Smooth muscle cell (in vitro differentiated cells): ENCODE measurements at regions not wholly inside any gene's neighbourhood (a gene's known extent, or its start where the extent isn't known, plus 50 kb on each side); places are given as distances from the start of the nearest gene placed in this dataset.

Experiments
- DNase-seq: peaks from one replicate; lab custom pipeline; 2025; ENCODE audit not compliant: unreplicated experiment; lab: John Stamatoyannopoulos, UW
- H2AFZ ChIP-seq: fragments of 200-600 bp; sonication (generic); 2 replicates; pipeline ENCODE4 v1.6.0; 2016; ENCODE audit warnings: antibody characterized with exemption, low read depth, mild to moderate bottlenecking
- H3F3A ChIP-seq: fragments of 200-600 bp; sonication (generic); 2 replicates; pipeline ENCODE4 v1.6.0; 2017; ENCODE audit warnings: antibody characterized with exemption, low read depth
- H3K27ac ChIP-seq: fragments of 200-600 bp; sonication (generic); 2 replicates; pipeline ENCODE4 v1.5.1; 2016; ENCODE audit warnings: low read depth, mild to moderate bottlenecking
- H3K27me3 ChIP-seq: fragments of 200-600 bp; sonication (generic); 2 replicates; pipeline ENCODE4 v1.6.1; 2016; ENCODE audit warnings: low read depth, mild to moderate bottlenecking
- H3K36me3 ChIP-seq: fragments of 200-600 bp; sonication (generic); 2 replicates; pipeline ENCODE4 v1.5.1; 2016; ENCODE audit warnings: low read depth
- H3K4me1 ChIP-seq: fragments of 200-600 bp; sonication (generic); 2 replicates; pipeline ENCODE4 v1.5.1; 2016; ENCODE audit warnings: low read depth
- H3K4me2 ChIP-seq: fragments of 200-600 bp; sonication (generic); 2 replicates; pipeline ENCODE4 v1.6.0; 2016; ENCODE audit warnings: mild to moderate bottlenecking
- H3K4me3 ChIP-seq: fragments of 200-600 bp; sonication (generic); 2 replicates; pipeline ENCODE4 v1.5.1; 2016; ENCODE audit warnings: mild to moderate bottlenecking
- H3K79me2 ChIP-seq: fragments of 200-600 bp; sonication (generic); 2 replicates; pipeline ENCODE4 v1.6.0; 2016; ENCODE audit warnings: low read depth, mild to moderate bottlenecking
- H3K9ac ChIP-seq: fragments of 200-600 bp; sonication (generic); 2 replicates; pipeline ENCODE4 v1.6.0; 2016; ENCODE audit warnings: low read depth
- H3K9me3 ChIP-seq: fragments of 200-600 bp; sonication (generic); replicated peaks from 2 replicates; pipeline ENCODE4 v1.5.1; 2016; ENCODE audit warnings: low read depth
- H4K20me1 ChIP-seq: fragments of 200-600 bp; sonication (generic); 2 replicates; pipeline ENCODE4 v1.6.0; 2016; ENCODE audit warnings: low read depth
- WGBS: methylation state at CpG from one replicate; pipeline ENCODE4 v1.1.7; 2016; ENCODE audit warnings: low lambda C conversion rate; 5-methylcytosine and 5-hydroxymethylcytosine counted together
- TF ChIP-seq, protein P1 (sequence below): fragments of 200-600 bp; sonication (generic); IDR thresholded peaks from 2 replicates; pipeline ENCODE4 v1.5.1; 2017; ENCODE audit warnings: borderline replicate concordance, mild to moderate bottlenecking, antibody characterized with exemption; ENCODE audit not compliant: insufficient read depth, poor library complexity, severe bottlenecking

DNA sequence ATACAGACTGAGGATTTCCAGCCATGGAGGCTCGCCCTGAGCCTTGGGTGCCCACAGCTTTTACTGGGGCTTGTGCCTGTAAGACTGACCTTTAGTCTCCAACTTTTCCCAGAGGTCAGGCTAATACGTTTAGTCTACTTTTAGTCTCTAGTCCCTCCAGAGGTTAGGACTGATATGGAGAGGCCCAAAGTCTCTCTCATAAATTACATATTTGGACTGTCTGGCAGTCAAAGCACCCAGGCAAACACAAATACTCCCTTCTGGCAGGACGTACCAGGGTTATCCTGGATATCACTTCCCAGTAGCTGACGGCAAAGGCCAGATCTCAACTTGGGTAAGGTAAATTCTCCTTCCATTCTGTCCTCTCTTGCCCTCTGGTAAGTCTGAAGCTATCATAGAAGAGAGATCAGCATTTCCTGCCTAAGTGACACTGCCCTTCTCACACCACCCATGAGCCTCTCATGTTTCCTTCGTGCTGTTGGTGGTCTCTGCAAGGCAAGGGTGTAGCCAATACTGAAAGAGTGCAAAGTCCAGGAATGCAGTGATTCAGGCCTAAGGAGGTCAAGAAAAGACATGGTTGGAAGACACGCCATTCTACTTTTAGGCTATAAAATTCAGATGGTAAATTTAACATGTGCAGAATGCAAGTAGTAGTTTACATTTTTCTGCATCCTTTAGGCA is 69.3 kb upstream of the NEDD4L start:
- Histone ChIP-seq H3F3A (no peaks in the 10 kb centered on the region), H3K4me2 (no peak overlapping the region), H3K4me1 (no peaks in the 10 kb centered on the region), H3K27me3 (no peaks in the 10 kb centered on the region), H3K9ac (no peak overlapping the region), H4K20me1 (no peaks in the 10 kb centered on the region), H3K36me3 (no peaks in the 10 kb centered on the region), H3K79me2 (no peaks in the 10 kb centered on the region), H3K4me3 (no peak overlapping the region), H3K27ac (no peak overlapping the region), H3K9me3 (no peaks in the 10 kb centered on the region), H2AFZ (no peak overlapping the region)
- no peak for DNase-seq
- TF ChIP-seq, protein P1, sequence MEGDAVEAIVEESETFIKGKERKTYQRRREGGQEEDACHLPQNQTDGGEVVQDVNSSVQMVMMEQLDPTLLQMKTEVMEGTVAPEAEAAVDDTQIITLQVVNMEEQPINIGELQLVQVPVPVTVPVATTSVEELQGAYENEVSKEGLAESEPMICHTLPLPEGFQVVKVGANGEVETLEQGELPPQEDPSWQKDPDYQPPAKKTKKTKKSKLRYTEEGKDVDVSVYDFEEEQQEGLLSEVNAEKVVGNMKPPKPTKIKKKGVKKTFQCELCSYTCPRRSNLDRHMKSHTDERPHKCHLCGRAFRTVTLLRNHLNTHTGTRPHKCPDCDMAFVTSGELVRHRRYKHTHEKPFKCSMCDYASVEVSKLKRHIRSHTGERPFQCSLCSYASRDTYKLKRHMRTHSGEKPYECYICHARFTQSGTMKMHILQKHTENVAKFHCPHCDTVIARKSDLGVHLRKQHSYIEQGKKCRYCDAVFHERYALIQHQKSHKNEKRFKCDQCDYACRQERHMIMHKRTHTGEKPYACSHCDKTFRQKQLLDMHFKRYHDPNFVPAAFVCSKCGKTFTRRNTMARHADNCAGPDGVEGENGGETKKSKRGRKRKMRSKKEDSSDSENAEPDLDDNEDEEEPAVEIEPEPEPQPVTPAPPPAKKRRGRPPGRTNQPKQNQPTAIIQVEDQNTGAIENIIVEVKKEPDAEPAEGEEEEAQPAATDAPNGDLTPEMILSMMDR: no peak
- 86% methylated on average over 6 of the region's 6 CpGs for WGBS

DNA sequence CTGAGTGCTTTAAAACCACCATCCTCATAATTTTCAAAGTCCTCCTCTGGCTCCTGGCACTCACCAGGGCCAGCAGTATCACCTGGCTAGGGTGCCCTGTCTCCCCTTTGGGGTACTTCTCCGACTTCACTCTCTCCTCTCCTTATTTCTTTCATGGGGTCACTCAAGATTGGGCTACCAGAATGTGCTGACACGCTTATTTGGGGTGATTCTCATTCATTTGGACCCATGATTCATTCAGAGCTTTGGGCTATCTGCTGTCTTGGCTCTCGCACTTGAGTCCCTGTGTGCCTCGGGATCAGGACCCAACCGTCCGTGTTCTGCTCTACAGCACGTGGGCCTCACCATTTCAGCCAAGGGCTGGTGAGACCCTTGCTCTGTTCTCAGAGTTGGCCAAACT is 70.1 kb upstream of the NEDD4L start:
- no peaks in the 10 kb centered on the region for H3K4me1 ChIP-seq
- 93% methylated on average over 7 of the region's 7 CpGs for WGBS

DNA sequence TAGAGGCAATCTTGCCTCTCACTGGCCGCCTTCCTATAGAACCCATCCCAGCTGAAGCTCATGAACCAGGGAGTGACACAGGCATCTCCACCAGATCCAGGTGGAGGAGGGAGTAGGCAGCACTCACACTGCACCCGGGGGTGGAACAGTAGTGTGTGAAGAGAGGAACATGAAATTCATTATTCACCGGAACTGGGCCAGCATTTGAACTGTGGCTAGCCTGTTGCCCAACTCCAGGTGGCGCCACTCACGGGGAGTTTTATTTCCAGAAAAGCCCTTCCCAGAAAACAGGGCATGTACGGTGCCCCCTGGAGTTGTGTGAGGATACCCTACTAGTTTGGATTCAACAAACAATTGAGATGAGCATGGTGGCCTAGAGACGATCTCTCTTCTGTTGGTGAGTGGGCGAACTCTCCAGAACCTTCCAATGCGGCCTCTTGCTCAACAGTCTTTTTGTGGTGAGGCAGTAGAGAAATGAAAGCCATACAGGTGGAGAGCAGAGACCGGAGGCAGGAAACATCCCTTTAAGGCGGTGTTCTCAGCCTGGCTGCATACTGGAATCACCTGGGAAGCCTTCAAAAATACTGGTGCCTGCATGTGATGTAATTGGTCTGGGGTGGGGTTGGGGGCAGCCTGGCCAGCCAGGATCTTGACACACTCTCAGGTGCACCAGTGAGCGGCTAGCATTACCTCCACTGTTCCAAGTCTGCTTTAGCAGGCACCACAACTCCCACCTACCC is 73.5 kb upstream of the NEDD4L start:
- no peaks in the 10 kb centered on the region for H3F3A ChIP-seq
- H3K79me2 ChIP-seq: no peaks in the 10 kb centered on the region
- no peak overlapping the region for H3K27ac ChIP-seq
- WGBS: 85% methylated on average over 12 of the region's 12 CpGs
- H2AFZ ChIP-seq: no peak overlapping the region
- no peak for DNase-seq
- no peak overlapping the region for H3K9ac ChIP-seq
- H3K27me3 ChIP-seq: no peaks in the 10 kb centered on the region
- H3K4me2 ChIP-seq: no peak overlapping the region
- TF ChIP-seq, protein P1: peak; percentile 16
- H3K36me3 ChIP-seq: no peaks in the 10 kb centered on the region
- H3K4me1 ChIP-seq: no peaks in the 10 kb centered on the region
- H4K20me1 ChIP-seq: no peaks in the 10 kb centered on the region
- no peaks in the 10 kb centered on the region for H3K9me3 ChIP-seq
- H3K4me3 ChIP-seq: no peak overlapping the region

More for the DNA sequence above, 70.1 kb upstream of the NEDD4L start:
- DNase-seq: no peak
- TF ChIP-seq, protein P1: no peak
- Histone ChIP-seq H3K36me3 (no peaks in the 10 kb centered on the region), H3K4me3 (no peak overlapping the region), H3K9ac (no peak overlapping the region), H3K27me3 (no peaks in the 10 kb centered on the region), H2AFZ (no peak overlapping the region), H3K9me3 (no peaks in the 10 kb centered on the region), H3K79me2 (no peaks in the 10 kb centered on the region), H3F3A (no peaks in the 10 kb centered on the region), H3K27ac (no peak overlapping the region), H4K20me1 (no peaks in the 10 kb centered on the region), H3K4me2 (no peak overlapping the region)
